ENCODE measurements at regions not wholly inside any gene's neighbourhood (a gene's known extent, or its start where the extent isn't known, plus 50 kb on each side); places are given as distances from the start of the nearest gene placed in this dataset.
"Not testable (repeated sequence)": the region's sequence is repeated elsewhere in the genome, so short reads cannot be mapped to it uniquely, and the experiment has no call there.

- no peak for DNase-seq
Measured at GRCh38 chr18:60319129-60319528, 53.4 kb downstream of the MC4R start.

- no peak for DNase-seq
Measured at GRCh38 chr18:60311676-60312360, 60.8 kb downstream of the MC4R start.

GRCh38 chr18:60295674-60296073 is 76.9 kb downstream of the MC4R start:
- no peak for DNase-seq

- DNase-seq = no peak
Measured at GRCh38 chr18:60292186-60292585, 80.4 kb downstream of the MC4R start.

- no peak for DNase-seq
Measured at GRCh38 chr18:60279391-60279790, 93.2 kb downstream of the MC4R start.

- no peak for DNase-seq
Measured at GRCh38 chr18:60277855-60278480, 94.6 kb downstream of the MC4R start.

- no peak for DNase-seq
Measured at GRCh38 chr18:60267391-60268058, 105.0 kb downstream of the MC4R start.

GRCh38 chr18:60266558-60266957 is 106.0 kb downstream of the MC4R start:
- DNase-seq = no peak

GRCh38 chr18:60259052-60259681 is 113.4 kb downstream of the MC4R start:
- DNase-seq = no peak

GRCh38 chr18:60249388-60249787 is 123.2 kb downstream of the MC4R start:
- DNase-seq = no peak

- peak; percentile 1 for DNase-seq
Measured at GRCh38 chr18:60248336-60249330, 123.9 kb downstream of the MC4R start.

- DNase-seq = no peak
Measured at GRCh38 chr18:60247103-60247502, 125.5 kb downstream of the MC4R start.

GRCh38 chr18:60246606-60247005 is 126.0 kb downstream of the MC4R start:
- DNase-seq = no peak

GRCh38 chr18:60245096-60245495 is 127.5 kb downstream of the MC4R start:
- DNase-seq = no peak

GRCh38 chr18:60239024-60239710 is 133.4 kb downstream of the MC4R start:
- DNase-seq = not testable (repeated sequence)

- DNase-seq = no peak
Measured at GRCh38 chr18:60235164-60235563, 137.4 kb downstream of the MC4R start.

- no peak for DNase-seq
Measured at GRCh38 chr18:60232541-60232940, 140.0 kb downstream of the MC4R start.

GRCh38 chr18:60228609-60229595 is 143.7 kb downstream of the MC4R start:
- no peak for DNase-seq

- no peak for DNase-seq
Measured at GRCh38 chr18:60215432-60215831, 157.1 kb downstream of the MC4R start.

GRCh38 chr18:60209042-60209441 is 163.5 kb downstream of the MC4R start:
- DNase-seq = no peak
